GM19240 (cell line): ENCODE measurements at regions not wholly inside any gene's neighbourhood (a gene's known extent, or its start where the extent isn't known, plus 50 kb on each side); places are given as distances from the start of the nearest gene placed in this dataset.
"Not testable (repeated sequence)": the region's sequence is repeated elsewhere in the genome, so short reads cannot be mapped to it uniquely, and the experiment has no call there.

Source experiments
- DNase-seq: peaks from one replicate; pipeline ENCODE4 v3.0.0; 2011; ENCODE audit warnings: low spot score; ENCODE audit not compliant: insufficient read length

DNA sequence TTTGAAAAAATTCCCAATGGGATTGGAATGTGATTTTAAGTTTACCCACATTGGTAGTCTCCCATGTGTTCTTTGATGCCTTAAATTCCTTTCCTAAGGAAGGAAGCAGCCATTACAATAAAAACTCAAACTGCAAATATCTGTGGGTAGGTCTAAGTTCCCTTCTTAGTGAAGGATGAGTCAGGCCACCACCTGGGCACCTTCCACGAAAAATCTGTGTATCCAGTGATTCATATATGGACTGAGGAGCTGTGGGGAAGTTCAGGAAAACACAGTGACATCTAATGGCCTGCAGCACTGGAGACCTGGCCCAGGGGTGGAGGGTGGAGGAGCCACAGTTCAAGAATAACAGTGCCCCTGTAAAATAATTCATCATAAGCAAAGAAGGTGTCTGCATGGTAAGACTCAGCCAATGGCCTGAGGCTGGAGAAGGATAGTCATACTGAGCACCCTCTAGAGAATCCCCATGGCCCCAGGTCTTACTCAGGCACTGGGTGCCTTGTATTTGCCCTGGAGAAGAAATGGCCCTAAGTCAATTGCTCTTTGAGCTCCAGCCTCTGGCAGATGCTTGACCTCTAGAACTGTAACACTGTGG, 248.6 kb downstream of the SP3 start:
- DNase-seq: no peak

DNA sequence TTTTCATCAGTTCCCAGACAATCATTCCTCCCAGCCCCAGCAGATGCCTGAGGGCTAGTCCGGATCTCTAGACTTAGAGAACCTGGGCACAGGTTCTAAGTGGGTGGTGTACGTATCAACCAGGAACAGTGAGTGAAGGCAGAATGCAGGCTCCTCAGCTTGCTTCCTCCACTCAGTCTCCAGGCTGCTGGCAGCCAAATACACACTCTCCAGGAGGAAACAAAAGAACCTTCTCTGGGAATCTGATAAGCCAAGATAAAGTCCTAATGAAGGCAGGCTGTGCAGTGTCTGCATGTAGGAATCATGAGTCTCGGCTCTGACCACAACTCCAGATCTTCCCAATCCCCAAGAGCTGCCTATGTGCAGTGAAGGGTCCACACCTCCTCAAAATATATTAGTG, 245.7 kb downstream of the SP3 start:
- no peak for DNase-seq

DNA sequence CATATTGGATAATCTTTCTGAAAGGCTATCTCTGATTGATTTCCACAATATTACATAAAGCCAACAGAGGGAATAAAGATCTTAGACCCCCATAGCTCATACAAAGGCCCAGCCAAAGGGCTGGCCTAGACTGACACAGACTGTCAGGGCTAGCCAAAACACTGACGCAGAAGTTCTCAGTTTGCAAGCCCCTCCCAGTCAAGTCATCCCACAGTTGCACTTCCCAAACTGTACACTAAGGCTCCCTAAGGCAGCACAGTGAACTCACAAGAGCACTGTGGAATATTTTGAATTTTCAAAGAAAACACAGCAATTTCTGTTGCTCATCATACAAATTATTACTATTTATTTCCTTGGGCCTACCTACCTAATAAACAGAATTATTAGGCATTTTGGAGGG, 244.9 kb downstream of the SP3 start:
- DNase-seq: no peak

DNA sequence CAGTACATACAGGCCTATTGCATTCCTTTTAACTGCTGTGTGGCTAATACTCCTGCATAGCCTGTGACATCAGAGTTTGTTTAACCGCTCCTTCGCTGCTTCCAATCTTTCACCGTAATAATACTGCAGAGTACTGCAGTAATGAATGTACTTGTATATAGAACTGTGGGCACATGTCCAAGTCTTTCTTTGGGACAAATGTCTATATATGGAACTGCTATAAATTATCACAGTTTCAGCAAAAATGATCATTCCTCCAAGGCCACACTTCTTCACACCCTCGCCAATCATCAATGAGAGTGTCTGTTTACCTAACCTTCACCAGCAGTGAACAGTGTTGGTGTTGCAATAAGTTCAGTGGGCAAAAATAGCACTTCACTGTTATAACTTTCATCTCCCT, 230.4 kb downstream of the SP3 start:
- DNase-seq: no peak

DNA sequence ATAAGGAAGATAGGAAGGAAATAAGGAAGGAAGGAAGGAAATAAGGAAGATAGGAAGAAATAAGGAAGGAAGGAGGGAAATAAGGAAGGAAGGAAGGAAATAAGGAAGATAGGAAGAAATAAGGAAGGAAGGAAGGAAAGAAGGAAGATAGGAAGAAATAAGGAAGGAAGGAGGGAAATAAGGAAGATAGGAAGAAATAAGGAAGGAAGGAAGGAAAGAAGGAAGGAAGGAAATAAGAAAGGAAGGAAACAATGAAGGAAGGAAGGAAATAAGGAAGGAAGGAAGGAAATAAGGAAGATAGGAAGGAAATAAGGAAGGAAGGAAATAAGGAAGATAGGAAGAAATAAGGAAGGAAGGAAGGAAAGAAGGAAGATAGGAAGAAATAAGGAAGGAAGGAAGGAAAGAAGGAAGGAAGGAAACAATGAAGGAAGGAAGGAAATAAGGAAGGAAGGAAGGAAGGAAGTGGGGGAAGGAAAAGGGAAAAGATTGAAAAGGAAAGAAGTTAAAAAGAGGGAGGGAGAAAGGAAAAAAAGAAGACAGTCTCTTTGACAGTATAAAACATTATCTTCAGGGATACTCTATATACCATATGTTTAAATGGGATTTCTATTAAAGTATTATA, 227.1 kb downstream of the SP3 start:
- DNase-seq: not testable (repeated sequence)

DNA sequence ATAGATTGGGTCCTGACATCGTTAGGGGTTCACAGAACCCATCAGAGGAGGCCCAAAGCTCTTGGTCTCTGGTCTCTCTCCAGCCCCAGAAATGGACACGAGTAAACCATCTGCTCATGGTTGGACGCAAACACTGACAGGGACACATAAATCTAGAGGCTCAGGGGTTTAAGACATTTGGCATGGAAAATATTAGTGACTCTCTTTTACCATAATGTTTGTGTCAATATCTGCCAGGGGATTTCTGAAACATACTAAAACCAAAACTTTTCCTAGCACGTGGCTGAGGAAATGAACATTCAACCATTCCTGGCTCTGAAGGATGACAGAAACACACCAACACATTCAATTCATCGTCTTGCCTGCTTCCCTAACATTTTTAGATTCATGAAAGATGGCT, 226.2 kb downstream of the SP3 start:
- no peak for DNase-seq

DNA sequence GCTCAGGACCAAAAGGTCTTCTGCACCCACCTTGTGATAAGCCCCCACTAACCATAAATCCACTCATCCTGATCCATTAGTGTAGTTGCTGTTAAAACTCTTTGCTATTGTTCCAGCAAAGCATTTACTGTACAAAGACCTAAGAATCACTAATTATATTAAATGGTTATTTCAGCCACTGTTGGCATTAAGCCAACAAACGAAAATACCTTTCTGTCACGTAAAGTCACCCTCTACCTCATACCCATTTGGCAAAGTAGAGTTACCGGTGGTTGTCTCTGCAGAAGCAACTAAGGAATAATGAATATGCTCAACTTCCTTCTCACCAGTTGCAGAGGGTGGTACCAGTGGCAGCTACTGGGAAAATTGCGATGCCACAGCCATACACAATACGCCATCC, 224.5 kb downstream of the SP3 start:
- no peak for DNase-seq

DNA sequence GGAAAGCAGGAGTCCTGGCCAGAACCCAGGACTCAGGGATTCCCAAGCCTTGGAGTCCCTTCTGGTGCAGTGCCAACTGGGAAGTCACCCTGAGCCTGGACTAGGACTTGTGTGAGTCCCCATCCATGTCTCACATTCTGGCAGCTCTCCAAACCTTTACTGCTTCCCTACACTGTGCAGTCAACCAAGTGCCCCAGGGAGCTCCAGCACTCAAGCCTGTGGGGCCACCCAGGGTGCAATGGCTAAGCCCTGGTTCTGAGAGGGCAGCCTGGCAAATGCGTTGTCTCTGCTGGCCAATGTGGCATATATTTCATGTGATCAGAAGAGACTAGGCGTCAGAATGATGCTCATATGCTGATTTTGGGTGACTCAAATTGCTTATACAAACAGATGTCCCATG, 223.4 kb downstream of the SP3 start:
- no peak for DNase-seq

DNA sequence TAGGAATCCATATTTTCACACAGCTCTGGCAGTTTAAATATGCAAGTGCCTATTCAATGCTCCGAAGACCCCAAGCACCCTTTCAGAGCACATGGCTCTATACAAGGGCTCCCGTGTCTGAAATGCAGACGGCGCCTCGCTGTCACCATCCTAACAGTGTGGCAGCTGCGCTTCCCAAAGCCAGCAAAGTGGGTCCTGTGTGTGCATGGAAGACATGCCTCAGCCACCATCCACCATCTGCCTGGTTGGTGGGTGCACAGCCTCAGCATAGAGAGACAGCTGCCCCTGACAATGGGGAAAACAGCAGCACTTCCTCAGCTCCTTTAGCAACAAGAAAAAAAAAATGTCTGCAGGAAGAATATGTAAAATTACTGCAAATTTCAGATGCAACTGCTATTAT, 218.1 kb downstream of the SP3 start:
- no peak for DNase-seq

DNA sequence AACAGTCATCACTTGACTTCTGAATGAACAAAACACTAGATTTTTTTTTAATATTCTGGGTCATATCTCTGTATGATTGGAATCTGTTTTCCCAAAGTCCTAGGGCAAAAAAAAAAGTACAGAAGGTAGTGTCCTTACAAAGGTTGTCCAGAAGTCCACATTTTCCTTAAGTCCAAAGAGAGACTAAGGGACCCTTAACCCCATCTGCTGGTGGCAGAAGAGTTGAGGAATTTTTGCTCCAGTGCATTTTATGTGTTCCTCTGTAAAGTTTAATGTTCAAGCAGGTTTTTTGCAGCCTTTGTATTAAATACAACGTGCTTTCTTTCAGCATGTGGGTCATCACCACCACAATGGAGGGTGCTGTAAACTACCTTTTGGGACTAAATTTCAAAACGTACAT, 215.9 kb downstream of the SP3 start:
- DNase-seq: no peak

DNA sequence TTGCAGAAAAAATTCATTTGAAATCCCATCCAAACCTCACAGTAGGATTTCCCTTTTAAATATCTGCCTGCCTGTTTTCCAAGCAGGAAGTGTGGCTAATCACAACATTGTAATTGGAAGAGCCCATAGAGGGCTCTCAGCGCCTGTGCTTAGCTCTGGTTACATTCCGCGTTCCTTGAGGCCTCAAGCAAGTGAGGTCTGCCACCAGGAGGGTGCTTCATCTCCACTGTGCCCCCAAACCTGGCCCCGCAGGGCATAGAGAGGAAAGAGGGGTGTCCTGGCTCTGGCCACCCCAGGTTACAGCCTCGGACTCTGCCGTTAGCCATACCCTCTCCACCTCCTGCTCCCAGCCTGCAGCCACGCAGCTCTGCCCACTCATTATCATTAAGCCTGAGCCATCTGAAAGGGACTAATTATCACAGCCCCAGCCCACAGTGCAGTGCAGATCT, 214.8 kb downstream of the SP3 start:
- DNase-seq: no peak

DNA sequence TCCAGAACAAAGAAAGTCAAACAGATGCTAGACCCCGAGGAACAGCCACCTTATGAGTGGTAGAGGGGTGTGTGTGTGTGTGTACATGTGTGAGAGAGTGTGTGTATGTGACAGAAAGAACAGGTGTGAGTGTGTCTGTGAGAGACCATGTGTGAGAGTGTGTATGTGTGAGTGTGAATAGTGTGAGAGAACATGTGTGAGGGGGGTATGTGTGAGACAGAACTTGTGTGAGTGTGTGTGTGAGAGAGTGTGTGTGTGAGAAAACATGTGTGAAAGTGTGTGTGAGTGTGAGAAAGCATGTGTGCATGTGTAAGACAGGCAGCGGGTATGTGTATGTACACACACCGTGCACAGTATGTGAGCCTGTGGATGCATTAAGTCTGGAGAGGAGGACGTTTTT, 214.3 kb downstream of the SP3 start:
- no peak for DNase-seq

DNA sequence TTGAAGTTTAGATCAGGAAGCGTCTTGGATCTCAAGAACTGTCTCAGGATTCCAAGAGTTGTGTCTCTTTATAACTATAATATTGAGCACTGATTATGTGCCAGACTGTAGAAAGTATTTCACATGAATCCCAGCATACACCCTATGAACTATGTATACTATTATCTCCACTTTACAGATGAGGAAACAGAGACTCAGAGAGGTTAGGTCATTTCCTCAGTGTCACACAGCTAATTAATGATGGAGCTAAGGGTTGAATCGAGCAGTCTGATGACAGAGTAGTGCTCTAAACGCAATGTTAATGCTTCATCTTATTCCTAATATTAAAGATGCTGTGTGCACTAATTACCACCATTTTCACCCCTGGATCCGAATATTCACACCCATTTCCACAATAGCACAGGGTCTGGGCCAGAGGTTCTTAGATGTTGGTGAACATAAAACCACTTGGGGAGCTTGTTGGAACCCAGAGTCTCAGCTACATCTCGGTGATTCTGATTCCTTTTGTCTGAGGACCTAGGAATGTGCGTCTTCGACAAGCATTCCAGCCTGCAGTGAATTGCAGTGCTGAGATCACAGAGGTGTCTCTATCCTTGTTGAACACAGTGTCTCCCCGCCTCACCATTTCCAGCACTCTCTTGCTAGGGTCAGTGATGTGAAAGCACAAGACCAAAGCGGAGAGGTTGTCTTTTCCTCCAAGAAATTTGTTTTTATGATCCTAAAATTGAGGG, 213.8 kb downstream of the SP3 start:
- no peak for DNase-seq

DNA sequence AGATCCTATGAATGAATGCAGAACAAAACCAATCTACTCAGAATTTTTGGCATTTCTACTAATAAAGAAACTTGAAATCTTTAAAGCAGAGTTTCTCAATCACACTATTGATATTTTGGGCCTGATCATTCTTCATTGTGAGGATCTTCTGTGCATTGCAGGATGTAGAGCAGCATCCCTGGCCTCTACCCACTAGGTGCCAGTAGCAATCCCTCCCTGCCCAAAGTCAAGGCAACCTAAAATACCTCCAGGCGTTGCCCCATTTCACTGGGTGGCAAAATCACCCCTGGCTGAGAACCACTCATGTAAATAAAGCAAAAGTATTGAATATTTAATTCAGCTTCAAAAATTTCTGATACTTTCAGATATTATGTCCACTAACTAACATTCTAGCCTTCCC, 213.0 kb downstream of the SP3 start:
- no peak for DNase-seq

DNA sequence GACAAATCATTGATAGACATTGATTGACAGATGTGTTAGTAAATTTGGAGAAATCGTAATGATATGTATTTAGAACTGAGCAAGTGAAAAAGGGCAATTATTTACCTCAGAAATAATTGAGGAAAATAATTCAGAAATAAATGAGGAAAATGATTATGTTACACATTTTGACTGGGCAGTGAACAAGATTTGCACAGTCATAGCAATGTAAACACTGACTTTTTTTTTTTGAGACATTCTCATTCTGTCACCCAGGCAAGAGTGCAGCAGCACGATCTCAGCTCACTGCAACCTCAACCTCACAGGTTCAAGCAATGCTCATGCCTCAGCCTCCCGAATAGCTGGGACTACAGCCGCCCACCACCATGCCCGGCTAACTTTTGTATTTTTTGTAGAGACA, 211.7 kb downstream of the SP3 start:
- no peak for DNase-seq

DNA sequence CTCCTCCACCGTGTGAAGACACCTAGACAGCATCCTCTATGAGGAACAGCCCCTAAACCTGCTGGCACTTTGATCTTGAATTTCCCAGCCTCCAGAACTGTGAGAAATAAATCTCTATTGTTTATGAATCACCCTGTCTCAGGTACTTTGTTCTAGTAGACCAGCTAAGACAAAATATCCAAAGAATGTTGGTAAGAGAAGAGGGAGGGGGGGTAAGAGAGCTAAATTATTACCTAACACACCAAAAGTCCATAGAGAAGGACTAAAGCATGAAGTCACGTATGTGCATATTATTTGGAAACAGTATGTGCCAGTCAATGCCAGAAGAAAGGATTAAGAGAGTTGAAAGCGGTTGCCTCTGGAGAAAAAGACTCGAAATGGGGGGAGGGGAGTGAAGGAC, 211.0 kb downstream of the SP3 start:
- DNase-seq: no peak

DNA sequence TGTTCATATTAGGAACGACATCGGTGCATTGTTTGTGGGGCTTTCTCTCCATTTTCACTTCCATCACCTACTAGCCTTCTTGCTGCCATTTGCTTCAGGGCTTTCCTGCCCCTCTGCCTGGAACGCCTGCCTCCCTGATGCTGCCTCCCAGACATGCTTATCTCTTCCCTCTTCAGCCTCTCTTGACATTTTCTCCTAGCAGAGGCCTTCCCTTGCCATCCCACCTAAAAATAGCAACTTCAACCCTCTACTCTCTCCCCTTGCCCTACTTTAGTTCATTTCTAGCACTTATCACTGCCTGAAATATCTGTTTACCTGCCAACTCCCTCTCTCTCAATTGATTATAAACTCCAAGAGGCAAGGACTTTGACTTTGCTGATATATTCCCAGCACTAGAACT, 210.3 kb downstream of the SP3 start:
- DNase-seq: no peak

DNA sequence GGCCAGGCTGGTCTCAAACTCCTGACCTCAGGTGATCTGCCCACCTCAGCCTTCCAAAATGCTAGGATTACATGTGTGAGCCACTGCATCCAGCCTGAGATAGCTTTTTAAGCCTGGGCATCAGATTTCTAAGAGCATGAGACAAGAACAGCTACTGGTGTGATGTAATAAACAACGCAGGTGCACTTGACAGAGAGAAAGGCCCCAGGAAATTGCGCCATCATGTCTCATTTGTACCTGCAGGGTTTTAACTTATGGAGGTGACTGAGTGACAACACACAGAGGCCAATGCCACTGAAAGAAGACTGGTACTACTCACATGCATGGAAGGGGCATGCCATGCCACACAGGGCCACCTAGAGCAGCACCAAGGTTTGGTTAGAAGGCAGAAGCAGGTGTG, 209.4 kb downstream of the SP3 start:
- DNase-seq: no peak

DNA sequence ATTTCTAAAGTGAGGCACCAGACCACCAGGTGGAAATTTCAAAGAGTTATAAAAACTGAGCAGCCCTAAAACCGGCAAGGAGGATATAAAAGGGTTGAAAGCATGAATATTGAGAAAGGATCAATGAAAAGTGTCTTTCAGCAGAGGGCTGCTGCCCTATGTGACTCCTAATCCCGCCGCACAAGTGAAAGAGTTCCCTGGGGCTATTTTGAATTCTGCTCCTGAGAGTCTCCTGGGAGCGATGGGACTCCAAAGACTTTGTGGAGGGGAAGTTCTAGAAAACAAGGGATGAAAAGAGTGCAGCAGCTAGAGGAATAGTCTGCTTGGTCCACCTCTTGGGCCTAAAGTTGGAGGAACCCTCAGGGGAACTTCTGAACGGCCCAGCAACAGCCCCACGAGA, 205.2 kb downstream of the SP3 start:
- DNase-seq: no peak

DNA sequence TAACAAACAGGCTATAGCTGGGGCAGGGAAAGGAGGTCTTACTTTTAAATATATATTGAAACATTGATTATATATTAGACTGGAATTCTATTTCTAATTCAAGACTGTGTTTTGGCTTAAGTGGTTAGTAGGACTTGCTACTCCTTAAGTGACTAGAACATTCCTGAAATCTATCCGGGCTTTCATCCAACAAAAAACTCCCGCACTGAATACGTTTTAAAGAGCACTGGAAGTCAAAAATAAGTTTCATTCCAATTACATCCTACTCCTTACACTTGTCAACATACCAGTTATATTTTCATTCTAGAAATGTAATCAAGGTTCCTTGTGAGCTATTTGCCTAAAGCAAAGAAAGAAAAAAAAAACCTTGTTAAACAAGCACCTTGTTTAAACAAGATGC, 204.6 kb downstream of the SP3 start:
- DNase-seq: no peak

DNA sequence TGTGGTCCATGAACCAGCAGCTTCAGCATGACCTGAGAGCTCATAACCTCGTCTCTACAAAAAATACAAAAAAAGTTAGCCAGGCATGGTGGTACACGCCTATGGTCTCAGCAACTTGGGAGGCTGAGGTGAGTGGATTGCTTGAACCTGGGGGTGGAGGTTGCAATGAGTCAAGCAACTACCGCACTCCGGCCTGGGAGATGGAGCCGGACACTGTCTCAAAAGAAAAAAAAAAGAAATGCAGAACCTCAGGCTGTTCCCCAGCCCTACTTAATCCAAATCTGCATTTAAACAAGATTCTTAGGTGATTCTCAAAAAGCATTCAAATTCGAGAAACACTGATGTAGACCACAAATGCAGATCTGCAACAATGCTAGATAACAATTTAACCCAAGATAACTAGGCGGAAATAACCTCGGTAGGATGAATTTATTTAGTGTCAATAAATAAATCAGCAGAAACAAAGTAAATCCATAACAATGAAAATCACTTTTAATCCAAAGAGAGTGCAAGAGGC, 203.5 kb downstream of the SP3 start:
- DNase-seq: no peak

DNA sequence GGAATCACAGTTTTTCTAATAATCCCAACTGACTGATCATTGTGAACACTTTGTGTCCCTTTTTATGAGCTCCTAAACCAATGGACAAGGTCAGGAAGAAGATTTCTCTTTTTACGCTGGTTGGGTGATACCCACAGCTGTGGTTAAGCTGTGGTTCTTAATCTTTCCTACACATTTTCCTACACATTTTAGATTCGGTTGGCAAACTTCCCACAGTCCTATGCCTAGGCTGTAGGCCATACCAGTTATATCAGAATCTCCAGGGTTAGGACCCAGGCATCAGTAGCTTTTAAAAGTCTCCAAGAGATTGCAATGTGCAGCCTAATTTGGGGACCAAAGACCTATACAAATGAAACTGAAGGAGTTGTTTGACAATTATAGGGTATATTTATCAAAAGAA, 203.0 kb downstream of the SP3 start:
- DNase-seq: no peak

DNA sequence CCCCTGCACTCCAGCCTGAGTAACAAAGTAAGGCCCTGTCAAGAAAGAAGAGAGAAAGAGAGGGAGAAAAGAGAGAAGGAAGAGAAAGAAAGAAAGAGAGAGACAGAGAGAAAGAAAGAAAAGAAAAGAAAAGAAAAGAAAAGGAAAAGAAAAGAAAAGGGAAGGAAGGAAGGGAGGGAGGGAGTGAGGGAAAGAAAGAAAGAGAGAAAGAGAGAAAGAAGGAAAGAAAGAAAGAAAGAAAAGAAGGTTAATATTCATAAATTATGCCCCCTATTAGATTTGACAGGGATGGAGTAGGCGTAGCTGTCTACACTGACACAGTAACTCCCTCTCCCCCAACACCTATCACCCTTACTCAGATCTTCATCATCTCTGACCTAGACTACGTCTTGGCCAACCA, 202.3 kb downstream of the SP3 start:
- DNase-seq: no peak
